ENCODE measurements at regions not wholly inside any gene's neighbourhood (a gene's known extent, or its start where the extent isn't known, plus 50 kb on each side); places are given as distances from the start of the nearest gene placed in this dataset.

- TF ChIP-seq RFX5 (IDR thresholded peaks at IDR 0.05; ENCODE audit: low read length) (no peak), CHD2 (IDR thresholded peaks at IDR 0.05; ENCODE audit: low read length, partially characterized antibody) (no peak), PBX3 (IDR thresholded peaks at IDR 0.05) (peak; percentile 48), JUND (IDR thresholded peaks at IDR 0.05) (no peak; the same call in 1 of the 2 replicates), IRF3 (IDR thresholded peaks at IDR 0.05; ENCODE audit: low read depth, low read length) (no peak), GATA2 (CRISPR knock-in tag; IDR thresholded peaks at IDR 0.05) (no peak), SIN3A (IDR thresholded peaks at IDR 0.05; ENCODE audit: borderline replicate concordance, low read depth, low read length) (no peak), MAX (IDR thresholded peaks at IDR 0.05; ENCODE audit: low read depth) (peak; percentile 97), FOXM1 (IDR thresholded peaks at IDR 0.05; ENCODE audit: low read depth) (no peak)
Observed at GRCh38 chr2:20141056-20141762, 83.7 kb downstream of the SDC1 start (continued).

- Histone ChIP-seq H3K27ac (ENCODE audit: low read depth in 2 of 2, low read length in 1 of 2) (peak overlapping the region in 1 of 2 experiments; percentile 80; a peak in 2 of 4 replicates), H2AFZ (ENCODE audit: low read depth) (peak overlapping the region; percentile 66; the same call in 1 of the 2 replicates), H3K79me2 (ENCODE audit: insufficient read depth) (no peaks in the 10 kb centered on the region), H3K9me3 (no peaks in the 10 kb centered on the region), H4K20me1 (ENCODE audit: insufficient read depth) (no peaks in the 10 kb centered on the region), H3K27me3 (ENCODE audit: insufficient read depth) (no peaks in the 10 kb centered on the region), H3K9ac (no peak overlapping the region), H3K4me2 (no peak overlapping the region), H3F3A (replicated peaks; ENCODE audit: insufficient read depth) (no peaks in the 10 kb centered on the region), H3K9me2 (no peaks in the 10 kb centered on the region), H3K36me3 (replicated peaks in 1 of 2; ENCODE audit: control insufficient read depth in 1 of 2, insufficient read depth in 2 of 2, low read length in 1 of 2) (no peaks in the 10 kb centered on the region), H3K4me3 (ENCODE audit: low read depth in 2 of 2, low read length in 1 of 2) (no peak overlapping the region), H3K4me1 (ENCODE audit: control insufficient read depth in 1 of 2, insufficient read depth in 2 of 2, low read depth in 1 of 2, low read length in 1 of 2) (peaks cover 9 to 28% of the 10 kb centered on the region in 2 experiments; a peak in 2 of 4 replicates)
- no peak for DNase-seq
- POLR2A ChIA-PET = interaction anchor here (0.7 kb wide), 1 partner anchor 27 kb away, joined by 3 read pairs; no protein-coding TSS in a partner anchor
- WGBS (ENCODE audit: low lambda C conversion rate) = 93% methylated on average over 11 of the region's 11 CpGs
- CTCF ChIA-PET = interaction anchor here (0.8 to 15.0 kb wide), 6 partner anchors 22 to 193 kb away, joined by 3 to 215 read pairs (median 3); partner anchors contain the start of gene SDC1
- no peak for TF ChIP-seq MXI1 (IDR thresholded peaks at IDR 0.05; ENCODE audit: low read depth, low read length)
- no peak for TF ChIP-seq TEAD4 (IDR thresholded peaks at IDR 0.05; ENCODE audit: borderline replicate concordance, insufficient read depth)
- no peak for TF ChIP-seq GABPA (IDR thresholded peaks at IDR 0.05; ENCODE audit: low read depth)
- TF ChIP-seq RAD21 (IDR thresholded peaks at IDR 0.05; ENCODE audit: low read length) = no peak
- TF ChIP-seq FOSL2 (IDR thresholded peaks at IDR 0.05; ENCODE audit: borderline replicate concordance, low read depth) = no peak
- TF ChIP-seq REST (IDR thresholded peaks at IDR 0.05; ENCODE audit: low read depth, low read length) = no peak
- TF ChIP-seq CTCF (IDR thresholded peaks at IDR 0.05) = no peak
- TF ChIP-seq SIN3A (IDR thresholded peaks at IDR 0.05; ENCODE audit: borderline replicate concordance, low read depth, low read length) = no peak
- no peak for TF ChIP-seq USF2 (IDR thresholded peaks at IDR 0.05; ENCODE audit: borderline replicate concordance, low read depth, low read length)
Observed at GRCh38 chr2:20140321-20141055, 84.4 kb downstream of the SDC1 start.

Measured in SK-N-SH (cell line).